ENCODE measurements at regions not wholly inside any gene's neighbourhood (a gene's known extent, or its start where the extent isn't known, plus 50 kb on each side); places are given as distances from the start of the nearest gene placed in this dataset.
"Not testable (repeated sequence)": the region's sequence is repeated elsewhere in the genome, so short reads cannot be mapped to it uniquely, and the experiment has no call there.

GRCh38 chr9:42656789-42657188, 473.3 kb downstream of the SPATA31A6 start:
- not testable (repeated sequence) for DNase-seq (ENCODE audit: low read depth in 2 of 2)

GRCh38 chr9:42657496-42657895, 474.0 kb downstream of the SPATA31A6 start:
- not testable (repeated sequence) for DNase-seq (ENCODE audit: low read depth in 2 of 2)

- DNase-seq (ENCODE audit: low read depth in 2 of 2) = not testable (repeated sequence)
These were observed 513.7 kb downstream of the SPATA31A6 start for GRCh38 chr9:42697146-42697545.

GRCh38 chr9:42702890-42703289, 519.4 kb downstream of the SPATA31A6 start:
- DNase-seq (ENCODE audit: low read depth in 2 of 2) = not testable (repeated sequence)

GRCh38 chr9:42724841-42725835, 541.7 kb downstream of the SPATA31A6 start:
- DNase-seq (ENCODE audit: low read depth in 2 of 2) = peak in 1 of 2 donors; percentile 25

GRCh38 chr9:42743030-42743814, 559.8 kb downstream of the SPATA31A6 start:
- DNase-seq (ENCODE audit: low read depth in 2 of 2) = peak in 1 of 2 donors; percentile 40

- not testable (repeated sequence) for DNase-seq (ENCODE audit: low read depth in 2 of 2)
These were observed 573.8 kb downstream of the SPATA31A6 start for GRCh38 chr9:42757251-42757650.

GRCh38 chr9:42759320-42759719, 575.9 kb downstream of the SPATA31A6 start:
- DNase-seq (ENCODE audit: low read depth in 2 of 2) = not testable (repeated sequence)

GRCh38 chr9:42782201-42782600, 598.7 kb downstream of the SPATA31A6 start:
- DNase-seq (ENCODE audit: low read depth in 2 of 2) = not testable (repeated sequence)

GRCh38 chr9:42792725-42793124, 609.3 kb downstream of the SPATA31A6 start:
- not testable (repeated sequence) for DNase-seq (ENCODE audit: low read depth in 2 of 2)

GRCh38 chr9:42798571-42798970, 615.1 kb downstream of the SPATA31A6 start:
- DNase-seq (ENCODE audit: low read depth in 2 of 2) = not testable (repeated sequence)

GRCh38 chr9:42802716-42803115, 619.3 kb downstream of the SPATA31A6 start:
- not testable (repeated sequence) for DNase-seq (ENCODE audit: low read depth in 2 of 2)

GRCh38 chr9:42806674-42807073, 623.2 kb downstream of the SPATA31A6 start:
- DNase-seq (ENCODE audit: low read depth in 2 of 2) = not testable (repeated sequence)

- DNase-seq (ENCODE audit: low read depth in 2 of 2) = not testable (repeated sequence)
These were observed 638.0 kb downstream of the SPATA31A6 start for GRCh38 chr9:42821468-42821867.

- not testable (repeated sequence) for DNase-seq (ENCODE audit: low read depth in 2 of 2)
These were observed 664.7 kb downstream of the SPATA31A6 start for GRCh38 chr9:42848156-42848555.

- not testable (repeated sequence) for DNase-seq (ENCODE audit: low read depth in 2 of 2)
These were observed 667.6 kb downstream of the SPATA31A6 start for GRCh38 chr9:42850896-42851693.

- DNase-seq (ENCODE audit: low read depth in 2 of 2) = not testable (repeated sequence)
These were observed 668.2 kb downstream of the SPATA31A6 start for GRCh38 chr9:42851701-42852100.

- DNase-seq (ENCODE audit: low read depth in 2 of 2) = not testable (repeated sequence)
These were observed 668.9 kb downstream of the SPATA31A6 start for GRCh38 chr9:42852133-42852930.

- DNase-seq (ENCODE audit: low read depth in 2 of 2) = not testable (repeated sequence)
These were observed 676.7 kb downstream of the SPATA31A6 start for GRCh38 chr9:42860133-42860532.

- not testable (repeated sequence) for DNase-seq (ENCODE audit: low read depth in 2 of 2)
These were observed 679.0 kb downstream of the SPATA31A6 start for GRCh38 chr9:42862465-42862864.

Data from stimulated activated CD8-positive, alpha-beta memory T cell treated with anti-CD3 and anti-CD28 coated beads, Interleukin-7, amount 100 ng/mL, for 4 hours (primary cell).